GM12878 (cell line): ENCODE measurements at regions not wholly inside any gene's neighbourhood (a gene's known extent, or its start where the extent isn't known, plus 50 kb on each side); places are given as distances from the start of the nearest gene placed in this dataset.

Experiments
- ATAC-seq: fragments of 200-7000 bp; cut with Tn5 transposase; 3 replicates; pipeline ENCODE4 v1.9.1; 2020; ENCODE audit warnings: mild to moderate bottlenecking, moderate library complexity
- BruUV-seq: library from RNA; stranded (reverse); fragments of 400-500 nt; replicated peaks from 2 replicates; lab custom pipeline; 2021; lab: Mats Ljungman, UMichigan
- CTCF ChIA-PET: fragments of 300-600 bp; sonication (Branson Sonifier 250); formaldehyde crosslinking; extraction: SDS; loops from one replicate; lab custom pipeline; 2021; ENCODE audit warnings: inconsistent platforms; lab: Yijun Ruan, JAX
- POLR2A ChIA-PET: fragments of 350-600 bp; formaldehyde crosslinking; extraction: SDS; loops from one replicate; lab custom pipeline; 2021; ENCODE audit warnings: inconsistent platforms; lab: Charles Lee
- RAD21 ChIA-PET: fragments of 300-600 bp; sonication (Branson Sonifier 250); formaldehyde crosslinking; loops from one replicate; lab custom pipeline; 2023; ENCODE audit warnings: antibody characterized with exemption; ENCODE audit not compliant: unreplicated experiment; lab: Charles Lee
- SMC1A ChIA-PET: fragments of 300-600 bp; sonication (Branson Sonifier 250); formaldehyde crosslinking; loops from one replicate; lab custom pipeline; 2023; ENCODE audit not compliant: unreplicated experiment, uncharacterized antibody; lab: Charles Lee
- DNase-seq: peaks from one replicate; pipeline ENCODE4 v3.0.0-alpha.2; 2011; ENCODE audit warnings: low read depth, low spot score
- FAIRE-seq: peaks from 3 replicates; lab custom pipeline; 2011; peaks lifted over from hg19 to GRCh38; lab: Jason Lieb, UNC
- H2AFZ ChIP-seq: 2 replicates; pipeline ENCODE4 v1.6.0; 2011; ENCODE audit warnings: low read depth, low read length, control low read depth; ENCODE audit not compliant: control insufficient read depth
- H3K27ac ChIP-seq: 2 replicates; pipeline ENCODE4 v1.5.1; 2011; ENCODE audit warnings: control low read depth; ENCODE audit not compliant: control insufficient read depth, insufficient read depth
- H3K27me3 ChIP-seq, 2 experiments: replicated peaks in 1 of 2; 2 replicates each; pipeline versions ENCODE4 v1.6.0 to v1.6.1; 2011; ENCODE audit warnings: low read length in 1 of 2; ENCODE audit not compliant: control insufficient read depth in 2 of 2, insufficient read depth in 2 of 2
- H3K36me3 ChIP-seq, 2 experiments: 2 replicates each; pipeline ENCODE4 v1.5.1; 2011; ENCODE audit warnings: low read length in 1 of 2; ENCODE audit not compliant: control insufficient read depth in 2 of 2, insufficient read depth in 2 of 2
- H3K4me1 ChIP-seq: 2 replicates; pipeline ENCODE4 v1.6.1; 2011; ENCODE audit warnings: mild to moderate bottlenecking, low read length, moderate library complexity, mixed read lengths; ENCODE audit not compliant: control insufficient read depth, insufficient read depth
- H3K4me2 ChIP-seq: 2 replicates; pipeline ENCODE4 v1.6.0; 2011; ENCODE audit warnings: control low read depth; ENCODE audit not compliant: control insufficient read depth, insufficient read depth
- H3K4me3 ChIP-seq: fragments of 200-600 bp; sonication (generic); 2 replicates; pipeline ENCODE4 v1.5.1; 2016
- H3K79me2 ChIP-seq: 2 replicates; pipeline ENCODE4 v1.6.0; 2011; ENCODE audit warnings: low read length; ENCODE audit not compliant: control insufficient read depth, insufficient read depth
- H3K9ac ChIP-seq: 2 replicates; pipeline ENCODE4 v1.8.0; 2011; ENCODE audit warnings: low read length, control low read depth, mixed read lengths; ENCODE audit not compliant: control insufficient read depth, insufficient read depth
- H3K9me3 ChIP-seq: replicated peaks from 3 replicates; pipeline ENCODE4 v1.5.1; 2011; ENCODE audit warnings: mild to moderate bottlenecking, low read length; ENCODE audit not compliant: control insufficient read depth, insufficient read depth
- H4K20me1 ChIP-seq: 2 replicates; pipeline ENCODE4 v1.6.0; 2011; ENCODE audit not compliant: control insufficient read depth, insufficient read depth
- BHLHE40 ChIP-seq, 2 experiments: fragments of 450-650 bp in 1 of 2; IDR thresholded peaks; 2 replicates each; pipeline ENCODE4 v1.6.1; 2011 to 2017; ENCODE audit warnings: low read depth in 2 of 2, borderline replicate concordance in 1 of 2, improper control_type of control experiment in 1 of 2, low read length in 1 of 2, mild to moderate bottlenecking in 1 of 2
- CHD2 ChIP-seq: IDR thresholded peaks from 2 replicates; pipeline ENCODE4 v1.6.1; 2011; ENCODE audit warnings: low read depth, low read length, improper control_type of control experiment, borderline replicate concordance
- EZH2 ChIP-seq: IDR thresholded peaks from 2 replicates; pipeline ENCODE4 v1.6.1; 2012; ENCODE audit warnings: low read depth, mild to moderate bottlenecking, control low read depth, inconsistent platforms, low read length, borderline replicate concordance; ENCODE audit not compliant: control insufficient read depth
- FOXK2 ChIP-seq: fragments of 450-650 bp; IDR thresholded peaks from 2 replicates; pipeline ENCODE4 v1.6.1; 2017; ENCODE audit warnings: mild to moderate bottlenecking, moderate library complexity
- NFYB ChIP-seq: IDR thresholded peaks from 2 replicates; pipeline ENCODE4 v1.6.1; 2011; ENCODE audit warnings: low read depth, mild to moderate bottlenecking, low read length, improper control_type of control experiment, moderate library complexity; ENCODE audit not compliant: insufficient read depth
- NRF1 ChIP-seq: conservative IDR thresholded peaks from 2 replicates; pipeline ENCODE4 v1.6.1; 2011; ENCODE audit warnings: mild to moderate bottlenecking, low read depth, low read length, improper control_type of control experiment
- POLR2AphosphoS5 ChIP-seq: IDR thresholded peaks from 2 replicates; pipeline ENCODE4 v1.6.1; 2011; ENCODE audit warnings: mild to moderate bottlenecking, low read length, inconsistent platforms
- RBBP5 ChIP-seq: fragments of 200-600 bp; sonication (generic); conservative IDR thresholded peaks from 2 replicates; pipeline ENCODE4 v1.6.1; 2016
- RELA ChIP-seq: fragments of 450-650 bp; IDR thresholded peaks from 2 replicates; pipeline ENCODE4 v1.8.0; 2014; ENCODE audit warnings: borderline replicate concordance; ENCODE audit not compliant: partially characterized antibody
- RFX5 ChIP-seq: IDR thresholded peaks from 2 replicates; pipeline ENCODE4 v1.6.1; 2011; ENCODE audit warnings: low read depth, low read length, improper control_type of control experiment
- SREBF2 ChIP-seq: IDR thresholded peaks from 2 replicates; pipeline ENCODE4 v1.6.1; 2012; ENCODE audit warnings: mild to moderate bottlenecking, low read length
- WGBS: methylation state at CpG from one replicate; pipeline ENCODE4 v1.1.6; 2016; ENCODE audit warnings: low lambda C conversion rate; ENCODE audit not compliant: insufficient replicate concordance, insufficient coverage; ENCODE audit errors: missing lambda C conversion rate; 5-methylcytosine and 5-hydroxymethylcytosine counted together
- in situ Hi-C: fragments of 300-500 bp; cut with MboI; formaldehyde crosslinking; loops from 9 replicates; pipeline ENCODE4 v1.14.3; 2018; ENCODE audit warnings: mixed read lengths
- intact Hi-C: fragments of 100-400 bp; cut with micrococcal nuclease; formaldehyde crosslinking; loops from one replicate; pipeline ENCODE4 v1.14.2; 2022; ENCODE audit not compliant: unreplicated experiment
- TF ChIP-seq, protein P1 (sequence below): IDR thresholded peaks from 2 replicates; pipeline ENCODE4 v1.6.1; 2012; ENCODE audit warnings: low read depth, low read length, improper control_type of control experiment
- TF ChIP-seq, protein P2 (sequence below): fragments of 450-650 bp; IDR thresholded peaks from 2 replicates; pipeline ENCODE4 v1.6.1; 2017; ENCODE audit warnings: low read depth, mild to moderate bottlenecking, moderate library complexity

DNA sequence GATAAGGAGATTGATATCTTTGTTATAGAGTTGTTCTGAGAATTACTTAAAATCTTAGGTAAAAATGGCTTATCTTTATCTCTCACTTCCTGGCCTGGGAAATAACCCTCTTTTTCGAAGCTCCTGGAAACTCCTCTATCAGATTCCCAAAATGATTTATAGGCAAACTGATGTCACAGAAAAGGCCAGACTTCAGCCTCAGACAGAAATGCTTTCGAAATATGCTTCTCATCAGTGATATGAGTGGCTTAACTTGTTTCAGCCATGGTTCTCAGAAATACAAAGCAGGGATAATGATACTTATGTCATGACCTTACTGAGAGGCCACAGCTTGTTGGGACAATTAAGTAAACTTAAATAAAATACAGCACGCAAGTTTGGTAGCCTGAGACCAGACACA is 85.3 kb upstream of the HS3ST1 start (continued):
- TF ChIP-seq RELA (no peak), BHLHE40 (IDR thresholded peaks at IDR 0.05; ENCODE audit: borderline replicate concordance in 1 of 2, low read depth in 2 of 2, low read length in 1 of 2) (no peak)
- TF ChIP-seq, all 136 proteins: peak for 0

GRCh38 chr4:11512871-11513270 is 84.2 kb upstream of the HS3ST1 start:
- in situ Hi-C loops (no loop called here), intact Hi-C loops (no loop called here)
- no peak for DNase-seq
- ChIA-PET POLR2A (interaction anchor here (0.6 kb wide), 1 partner anchor 961 kb away, joined by 3 read pairs; no protein-coding TSS in a partner anchor), SMC1A (interaction anchor here (1.0 kb wide), 1 partner anchor 77 kb away, joined by 3 read pairs; no protein-coding TSS in a partner anchor)
- no peak overlapping the region for H3K9ac ChIP-seq
- no peaks in the 10 kb centered on the region for H3K79me2 ChIP-seq
- WGBS, result 0% methylated on average over 1 of the region's 1 CpG
- H3K4me2 ChIP-seq, result no peak overlapping the region
- no peak for FAIRE-seq
- no peaks in the 10 kb centered on the region for H3K27me3 ChIP-seq
- TF ChIP-seq NRF1 (no peak), SREBF2 (no peak), CHD2 (no peak), NFYB (no peak), FOXK2 (no peak), RFX5 (no peak), RBBP5 (no peak), POLR2AphosphoS5 (no peak), EZH2 (no peak)
- TF ChIP-seq, protein P1, sequence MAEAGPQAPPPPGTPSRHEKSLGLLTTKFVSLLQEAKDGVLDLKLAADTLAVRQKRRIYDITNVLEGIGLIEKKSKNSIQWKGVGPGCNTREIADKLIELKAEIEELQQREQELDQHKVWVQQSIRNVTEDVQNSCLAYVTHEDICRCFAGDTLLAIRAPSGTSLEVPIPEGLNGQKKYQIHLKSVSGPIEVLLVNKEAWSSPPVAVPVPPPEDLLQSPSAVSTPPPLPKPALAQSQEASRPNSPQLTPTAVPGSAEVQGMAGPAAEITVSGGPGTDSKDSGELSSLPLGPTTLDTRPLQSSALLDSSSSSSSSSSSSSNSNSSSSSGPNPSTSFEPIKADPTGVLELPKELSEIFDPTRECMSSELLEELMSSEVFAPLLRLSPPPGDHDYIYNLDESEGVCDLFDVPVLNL, result no peak
- TF ChIP-seq, protein P2, sequence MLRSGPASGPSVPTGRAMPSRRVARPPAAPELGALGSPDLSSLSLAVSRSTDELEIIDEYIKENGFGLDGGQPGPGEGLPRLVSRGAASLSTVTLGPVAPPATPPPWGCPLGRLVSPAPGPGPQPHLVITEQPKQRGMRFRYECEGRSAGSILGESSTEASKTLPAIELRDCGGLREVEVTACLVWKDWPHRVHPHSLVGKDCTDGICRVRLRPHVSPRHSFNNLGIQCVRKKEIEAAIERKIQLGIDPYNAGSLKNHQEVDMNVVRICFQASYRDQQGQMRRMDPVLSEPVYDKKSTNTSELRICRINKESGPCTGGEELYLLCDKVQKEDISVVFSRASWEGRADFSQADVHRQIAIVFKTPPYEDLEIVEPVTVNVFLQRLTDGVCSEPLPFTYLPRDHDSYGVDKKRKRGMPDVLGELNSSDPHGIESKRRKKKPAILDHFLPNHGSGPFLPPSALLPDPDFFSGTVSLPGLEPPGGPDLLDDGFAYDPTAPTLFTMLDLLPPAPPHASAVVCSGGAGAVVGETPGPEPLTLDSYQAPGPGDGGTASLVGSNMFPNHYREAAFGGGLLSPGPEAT, result no peak
- TF ChIP-seq, all 136 proteins: peak for 0
- H3K27ac ChIP-seq, result no peak overlapping the region
- BruUV-seq, result no TSS peak
- no peak overlapping the region for H2AFZ ChIP-seq
- no peaks in the 10 kb centered on the region for H4K20me1 ChIP-seq
- ChIA-PET RAD21 (no interaction called here), CTCF (interaction anchor here (0.8 to 1.5 kb wide), 2 partner anchors 10 to 1078 kb away, joined by 3 to 4 read pairs; no protein-coding TSS in a partner anchor)
- no peaks in the 10 kb centered on the region for H3K4me1 ChIP-seq
- ATAC-seq, result no peak
- no peak overlapping the region for H3K4me3 ChIP-seq
- no peaks in the 10 kb centered on the region for H3K36me3 ChIP-seq
- H3K9me3 ChIP-seq, result no peaks in the 10 kb centered on the region
